HG03565 (cell line): ENCODE measurements at regions not wholly inside any gene's neighbourhood (a gene's known extent, or its start where the extent isn't known, plus 50 kb on each side); places are given as distances from the start of the nearest gene placed in this dataset.

Source experiments
- ATAC-seq: cut with Tn5 transposase; IDR thresholded peaks from one replicate; pipeline ENCODE4 v1.9.1; 2021; ENCODE audit warnings: mild to moderate bottlenecking, moderate library complexity; ENCODE audit not compliant: unreplicated experiment

- ATAC-seq: no peak
Measured at GRCh38 chr4:140250989-140251552, 97.1 kb upstream of the MAML3 start.

- ATAC-seq: no peak
Measured at GRCh38 chr4:140249351-140249750, 95.4 kb upstream of the MAML3 start.

GRCh38 chr4:140247237-140247636 is 93.3 kb upstream of the MAML3 start:
- ATAC-seq: no peak

DNA sequence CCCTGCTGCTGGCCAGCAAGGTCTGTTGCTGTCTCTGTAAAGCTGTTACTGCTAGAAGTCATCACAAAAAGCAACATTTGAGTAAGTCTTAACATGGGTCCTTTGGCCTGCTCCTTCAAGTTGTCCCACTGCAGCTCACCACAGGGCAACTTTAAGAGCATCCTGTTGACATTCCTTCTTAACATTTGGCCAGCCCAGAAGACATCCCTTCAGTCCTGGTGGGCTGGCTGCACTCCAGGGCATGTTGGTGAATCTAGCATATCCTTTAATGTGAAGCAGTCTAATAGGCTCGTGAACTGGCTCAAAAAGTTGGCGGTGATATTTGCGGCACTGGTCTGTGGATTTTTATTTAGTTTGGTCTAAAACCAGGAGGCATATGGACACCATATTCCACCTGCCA is 92.2 kb upstream of the MAML3 start:
- ATAC-seq: no peak

GRCh38 chr4:140244328-140244727 is 90.3 kb upstream of the MAML3 start:
- no peak for ATAC-seq

GRCh38 chr4:140243278-140243753 is 89.3 kb upstream of the MAML3 start:
- ATAC-seq: peak; percentile 70

DNA sequence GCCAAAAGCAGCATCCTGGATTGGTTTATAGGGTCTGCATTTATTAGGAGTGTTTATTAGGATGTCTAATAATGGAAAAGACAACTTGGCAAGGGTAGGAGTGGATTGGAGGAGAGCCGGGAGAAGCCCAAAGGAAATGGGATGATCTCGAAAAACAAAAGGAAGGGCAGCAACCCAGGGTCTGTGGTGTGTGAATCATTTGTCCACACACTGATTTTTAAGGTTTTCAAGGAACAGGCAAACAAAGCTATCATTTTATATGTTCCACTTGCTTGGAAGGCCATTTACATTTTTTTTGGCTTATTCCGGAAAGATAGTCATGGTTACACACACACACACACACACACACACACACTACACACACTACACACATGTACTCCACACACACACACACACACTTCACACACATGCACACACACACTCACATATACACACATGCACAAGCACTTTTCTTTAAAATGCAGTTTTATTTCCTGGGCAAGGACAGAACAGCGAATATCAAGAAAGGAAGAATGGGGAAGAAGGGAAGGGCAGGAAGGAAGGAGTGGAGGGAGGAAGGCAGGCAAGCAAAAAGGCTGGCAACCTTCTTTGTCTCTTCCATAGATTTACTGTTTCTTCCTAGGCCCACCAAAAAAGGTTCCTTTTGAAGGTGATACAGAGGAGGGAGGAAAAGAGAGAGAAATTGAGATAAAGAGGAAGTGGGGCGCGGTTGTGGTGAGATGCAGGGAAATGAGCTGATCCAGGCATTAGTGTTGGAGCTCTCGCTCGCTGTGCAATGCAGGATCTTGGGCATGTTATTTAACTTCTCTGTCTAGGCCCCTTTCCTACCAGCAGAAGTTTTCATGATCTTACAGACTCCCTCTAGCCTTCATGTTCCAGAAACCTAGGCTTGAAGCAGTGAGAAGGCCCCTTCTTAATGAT is 88.6 kb upstream of the MAML3 start:
- ATAC-seq: no peak

- no peak for ATAC-seq
Measured at GRCh38 chr4:140240237-140240636, 86.3 kb upstream of the MAML3 start.

- ATAC-seq: no peak
Measured at GRCh38 chr4:140239311-140239710, 85.3 kb upstream of the MAML3 start.

- ATAC-seq: no peak
Measured at GRCh38 chr4:140238351-140239056, 84.5 kb upstream of the MAML3 start.

GRCh38 chr4:140237616-140238350 is 83.8 kb upstream of the MAML3 start:
- no peak for ATAC-seq

DNA sequence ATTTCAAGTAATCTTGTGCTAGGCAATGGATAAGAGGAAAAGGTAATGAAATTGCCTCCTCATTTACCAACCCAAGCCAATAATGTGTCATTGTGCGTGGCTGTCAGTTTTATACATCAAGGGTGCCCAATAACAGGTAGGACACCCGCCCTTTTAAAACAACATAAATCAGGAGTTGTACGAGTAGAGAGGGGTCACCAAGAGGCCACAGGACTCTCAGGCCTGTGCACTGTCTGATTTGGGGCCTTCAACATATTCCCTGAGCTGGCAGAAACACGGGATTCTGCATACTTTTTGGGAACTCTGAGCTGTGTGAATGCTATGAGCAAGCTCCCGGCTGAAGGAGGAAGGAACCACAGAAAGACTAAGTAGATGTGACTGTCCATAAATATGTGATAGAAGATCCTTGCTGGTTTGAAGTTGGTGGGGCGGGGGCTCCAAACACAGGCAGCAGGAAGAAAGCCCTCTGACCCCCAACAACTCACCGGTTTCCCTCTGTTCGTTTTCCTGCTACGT is 82.7 kb upstream of the MAML3 start:
- no peak for ATAC-seq

- no peak for ATAC-seq
Measured at GRCh38 chr4:140234697-140235060, 80.7 kb upstream of the MAML3 start.

DNA sequence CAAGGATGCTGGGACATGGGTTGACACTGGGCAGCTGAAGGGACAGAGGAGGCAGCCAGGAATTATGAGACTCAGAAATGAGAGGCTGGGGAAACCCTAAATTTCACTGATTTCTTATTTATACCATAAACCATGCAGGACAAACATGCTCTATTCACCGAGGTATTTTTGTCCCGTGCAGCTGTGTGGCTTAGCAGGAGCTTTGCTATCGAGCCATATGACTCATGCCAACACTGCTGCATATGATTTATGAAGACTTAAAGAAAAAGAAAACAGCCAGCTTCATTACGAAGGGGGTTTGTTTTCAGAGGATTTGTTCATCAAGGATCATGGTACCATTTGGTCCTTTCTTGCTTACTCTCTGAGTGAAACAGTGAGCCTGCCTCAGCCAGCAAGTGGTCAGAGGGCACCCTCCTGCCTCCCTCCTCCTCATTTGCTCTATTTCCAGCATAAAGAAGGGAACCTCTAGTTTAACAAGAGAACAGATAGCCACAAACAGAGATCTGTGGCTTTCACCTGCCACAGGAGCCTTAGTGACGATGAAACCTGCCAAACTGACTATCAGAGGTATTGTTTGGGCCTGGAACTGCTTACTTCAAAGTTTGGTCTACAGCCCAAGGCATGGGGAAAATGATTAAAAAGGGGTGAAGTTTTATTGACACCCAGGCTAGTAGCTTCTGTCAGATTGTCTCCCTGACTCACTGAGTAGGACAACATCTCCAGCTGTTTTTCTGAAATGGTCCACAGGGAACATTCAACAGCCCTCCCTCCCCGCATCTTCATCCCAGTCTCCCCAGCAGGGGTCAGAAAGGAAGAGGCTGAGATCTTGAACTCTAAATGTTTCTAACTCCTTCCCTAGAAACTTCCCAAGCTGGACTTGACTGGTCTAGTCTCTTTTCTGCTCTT is 80.1 kb upstream of the MAML3 start:
- no peak for ATAC-seq

GRCh38 chr4:140229881-140230280 is 75.9 kb upstream of the MAML3 start:
- ATAC-seq: no peak

DNA sequence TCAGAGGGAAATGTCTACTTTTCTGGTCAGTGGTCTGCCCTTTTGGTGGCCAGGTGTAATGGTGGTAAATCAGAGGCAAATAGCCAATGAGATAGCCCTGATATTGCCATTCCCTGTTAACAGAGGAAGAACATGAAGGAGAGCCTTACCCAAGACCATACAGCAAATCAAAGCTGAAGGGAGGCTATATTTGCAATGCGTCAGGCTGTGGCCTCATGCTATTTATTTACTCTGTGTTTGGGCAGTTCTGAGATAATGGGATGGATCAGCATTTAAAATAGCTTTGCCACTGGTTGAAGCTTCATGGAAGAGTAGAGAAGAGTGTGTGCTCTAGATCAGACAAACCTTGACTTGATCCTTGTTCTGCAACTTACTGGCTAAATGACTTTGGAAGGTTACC is 73.3 kb upstream of the MAML3 start:
- no peak for ATAC-seq

DNA sequence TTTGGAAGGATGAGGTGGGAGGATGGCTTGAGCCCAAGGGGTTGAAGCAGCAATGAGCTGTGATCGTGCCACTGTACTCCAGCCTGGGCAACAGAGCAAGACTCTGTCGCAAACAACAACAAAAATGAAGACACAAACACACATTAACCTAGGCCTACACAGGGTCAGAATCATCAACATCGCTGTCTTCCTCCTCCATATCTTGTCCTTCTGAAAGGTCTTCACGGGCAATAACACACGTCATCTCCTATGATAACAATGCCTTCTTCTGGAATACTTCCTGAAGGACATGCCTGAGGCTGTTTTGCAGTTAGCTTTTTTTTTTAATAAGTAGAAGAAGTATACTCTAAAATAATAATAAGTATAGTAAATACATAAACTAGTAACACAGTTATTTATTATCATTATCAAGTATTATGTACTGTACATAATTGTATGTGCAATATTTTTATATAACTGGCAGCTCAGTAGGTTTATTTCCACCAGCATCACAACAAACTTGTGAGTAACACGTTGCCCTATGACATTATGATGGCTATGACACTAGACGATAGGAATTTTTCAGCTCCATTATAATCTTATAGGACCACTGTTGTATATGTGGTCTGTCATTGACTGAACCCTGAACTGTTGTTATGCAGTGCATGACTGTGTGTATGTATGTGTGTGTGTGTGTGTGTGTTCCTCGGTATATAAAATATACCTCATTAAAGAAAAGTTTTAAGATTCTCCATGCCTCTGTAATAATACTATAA is 69.2 kb upstream of the MAML3 start:
- ATAC-seq: no peak

DNA sequence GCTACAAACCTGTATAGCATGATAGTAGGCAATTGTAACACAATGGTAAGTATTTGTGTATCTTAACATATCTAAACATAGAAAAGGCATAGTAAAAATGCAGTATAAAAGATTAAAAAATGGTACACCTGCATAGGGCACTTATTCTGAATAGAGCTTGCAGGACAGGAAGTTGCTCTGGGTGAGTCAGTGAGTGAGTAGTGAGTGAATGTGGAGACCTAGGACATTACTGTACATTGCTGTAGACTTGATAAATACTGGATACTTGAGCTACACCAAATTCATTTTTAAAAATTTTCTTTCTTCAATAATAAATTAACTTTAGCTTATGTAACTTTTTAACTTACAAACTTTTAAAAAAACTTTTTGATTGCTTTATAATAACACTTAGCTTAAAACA is 68.2 kb upstream of the MAML3 start:
- no peak for ATAC-seq

DNA sequence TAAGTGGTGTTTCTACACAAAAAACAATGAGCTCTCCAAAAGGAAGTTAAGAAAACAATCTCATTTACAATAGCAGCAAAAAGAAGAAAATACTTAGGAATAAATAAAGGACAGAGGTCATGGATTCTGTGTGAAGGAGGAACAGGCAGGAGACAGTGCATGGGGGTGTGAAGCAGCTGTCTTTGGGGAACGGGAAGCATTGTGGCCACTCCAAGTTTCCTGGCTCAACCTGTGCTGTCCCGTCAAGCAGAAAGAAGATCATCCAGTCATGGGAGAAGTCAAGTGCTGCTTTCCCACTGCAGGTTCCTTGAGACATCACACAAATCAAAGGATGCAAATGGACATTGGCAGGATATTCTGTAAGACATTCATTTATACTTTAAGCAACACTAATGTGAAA is 66.1 kb upstream of the MAML3 start:
- ATAC-seq: no peak
